Mesendoderm (in vitro differentiated cells): ENCODE measurements at regions not wholly inside any gene's neighbourhood (a gene's known extent, or its start where the extent isn't known, plus 50 kb on each side); places are given as distances from the start of the nearest gene placed in this dataset.
"Not testable (repeated sequence)": the region's sequence is repeated elsewhere in the genome, so short reads cannot be mapped to it uniquely, and the experiment has no call there.

Experiments
- DNase-seq: peaks from one replicate; pipeline ENCODE4 v3.0.0; 2013
- H2AK5ac ChIP-seq: 2 replicates; pipeline ENCODE4 v1.6.1; 2013; ENCODE audit warnings: low read length, inconsistent platforms
- H2BK120ac ChIP-seq: 2 replicates; pipeline ENCODE4 v1.6.1; 2013; ENCODE audit warnings: low read depth, mild to moderate bottlenecking, low read length, moderate library complexity, mixed read lengths
- H2BK15ac ChIP-seq: replicated peaks from 2 replicates; pipeline ENCODE4 v1.6.1; 2013; ENCODE audit warnings: low read depth, mild to moderate bottlenecking, moderate library complexity
- H2BK5ac ChIP-seq: 2 replicates; pipeline ENCODE4 v1.6.1; 2013; ENCODE audit warnings: low read length, inconsistent platforms
- H3K18ac ChIP-seq: 2 replicates; pipeline ENCODE4 v1.6.1; 2013; ENCODE audit warnings: mild to moderate bottlenecking, low read length, mixed read lengths
- H3K23ac ChIP-seq: one replicate; pipeline ENCODE4 v1.6.1; 2013; ENCODE audit warnings: low read length
- H3K27ac ChIP-seq: 2 replicates; pipeline ENCODE4 v1.5.1; 2013; ENCODE audit warnings: low read depth, mild to moderate bottlenecking, inconsistent platforms, low read length, moderate library complexity
- H3K27me3 ChIP-seq: 2 replicates; pipeline ENCODE4 v1.6.1; 2013; ENCODE audit warnings: low read length, control low read depth, mild to moderate bottlenecking, inconsistent platforms; ENCODE audit not compliant: insufficient read depth, poor library complexity
- H3K36me3 ChIP-seq: 2 replicates; pipeline ENCODE4 v1.6.1; 2013; ENCODE audit warnings: low read length, inconsistent platforms; ENCODE audit not compliant: control insufficient read depth, insufficient read depth
- H3K4ac ChIP-seq: one replicate; pipeline ENCODE4 v1.6.1; 2013; ENCODE audit warnings: low read depth, mild to moderate bottlenecking, low read length, moderate library complexity
- H3K4me1 ChIP-seq: 2 replicates; pipeline ENCODE4 v1.6.1; 2013; ENCODE audit warnings: low read depth, low read length, inconsistent platforms; ENCODE audit not compliant: control insufficient read depth
- H3K4me2 ChIP-seq: 2 replicates; pipeline ENCODE4 v1.6.1; 2013; ENCODE audit warnings: low read length
- H3K4me3 ChIP-seq: 2 replicates; pipeline ENCODE4 v1.5.1; 2013; ENCODE audit warnings: mild to moderate bottlenecking, low read length
- H3K56ac ChIP-seq: one replicate; pipeline ENCODE4 v1.6.1; 2013; ENCODE audit warnings: low read length
- H3K79me1 ChIP-seq: 2 replicates; pipeline ENCODE4 v1.6.1; 2013; ENCODE audit warnings: low read length, inconsistent platforms
- H3K79me2 ChIP-seq: 2 replicates; pipeline ENCODE4 v1.6.1; 2013; ENCODE audit warnings: mild to moderate bottlenecking, low read length; ENCODE audit not compliant: control insufficient read depth, insufficient read depth
- H3K9ac ChIP-seq: 2 replicates; pipeline ENCODE4 v1.6.1; 2013; ENCODE audit warnings: low read length, inconsistent platforms
- H4K5ac ChIP-seq: one replicate; pipeline ENCODE4 v1.6.1; 2013; ENCODE audit warnings: low read length
- H4K8ac ChIP-seq: one replicate; pipeline ENCODE4 v1.6.1; 2013; ENCODE audit warnings: low read depth, mild to moderate bottlenecking, control low read depth, low read length, moderate library complexity
- WGBS: extraction: QIAGEN DNeasy Blood & Tissue Kit; methylation state at CpG from one replicate; pipeline ENCODE4 v1.1.7; 2013; ENCODE audit warnings: low lambda C conversion rate, missing lambda C conversion rate; ENCODE audit not compliant: insufficient coverage; ENCODE audit errors: extremely low coverage; 5-methylcytosine and 5-hydroxymethylcytosine counted together

DNA sequence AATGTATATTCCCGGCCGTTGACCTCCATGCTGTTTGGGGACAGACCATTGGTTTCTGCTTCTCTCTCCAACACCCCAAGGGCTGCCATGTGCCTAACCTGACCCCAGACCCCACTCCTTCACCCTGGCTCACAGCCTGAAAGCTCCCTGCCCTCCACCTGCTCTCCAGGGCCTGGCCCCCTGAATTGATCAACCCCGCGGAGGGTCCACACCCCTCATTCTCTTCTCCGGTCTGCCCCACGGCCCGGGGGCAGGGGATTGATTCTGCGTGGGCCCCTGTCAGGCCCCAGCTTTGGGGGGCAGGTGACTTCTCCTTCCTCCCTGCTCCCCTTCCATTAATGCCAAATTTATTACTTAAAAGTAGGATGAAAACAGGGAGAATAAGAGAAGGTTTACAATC lies 113.3 kb downstream of the CRLF3 start:
- H3K79me2 ChIP-seq = peaks cover 63% of the 10 kb centered on the region
- H3K4ac ChIP-seq, H3K4me1 ChIP-seq, H2BK5ac ChIP-seq, H3K36me3 ChIP-seq, H3K27ac ChIP-seq, H3K27me3 ChIP-seq, H3K18ac ChIP-seq, H2AK5ac ChIP-seq, H2BK15ac ChIP-seq, H3K79me1 ChIP-seq, DNase-seq, H3K23ac ChIP-seq, H3K4me3 ChIP-seq, H4K8ac ChIP-seq, H4K5ac ChIP-seq, H2BK120ac ChIP-seq: not testable (repeated sequence)
- no CpG with 5 or more reads among the region's 8 CpGs for WGBS
- peak overlapping the region; percentile 83 for H3K9ac ChIP-seq
- peak overlapping the region; percentile 2 for H3K4me2 ChIP-seq
- H3K56ac ChIP-seq = peak overlapping the region; percentile 90

DNA sequence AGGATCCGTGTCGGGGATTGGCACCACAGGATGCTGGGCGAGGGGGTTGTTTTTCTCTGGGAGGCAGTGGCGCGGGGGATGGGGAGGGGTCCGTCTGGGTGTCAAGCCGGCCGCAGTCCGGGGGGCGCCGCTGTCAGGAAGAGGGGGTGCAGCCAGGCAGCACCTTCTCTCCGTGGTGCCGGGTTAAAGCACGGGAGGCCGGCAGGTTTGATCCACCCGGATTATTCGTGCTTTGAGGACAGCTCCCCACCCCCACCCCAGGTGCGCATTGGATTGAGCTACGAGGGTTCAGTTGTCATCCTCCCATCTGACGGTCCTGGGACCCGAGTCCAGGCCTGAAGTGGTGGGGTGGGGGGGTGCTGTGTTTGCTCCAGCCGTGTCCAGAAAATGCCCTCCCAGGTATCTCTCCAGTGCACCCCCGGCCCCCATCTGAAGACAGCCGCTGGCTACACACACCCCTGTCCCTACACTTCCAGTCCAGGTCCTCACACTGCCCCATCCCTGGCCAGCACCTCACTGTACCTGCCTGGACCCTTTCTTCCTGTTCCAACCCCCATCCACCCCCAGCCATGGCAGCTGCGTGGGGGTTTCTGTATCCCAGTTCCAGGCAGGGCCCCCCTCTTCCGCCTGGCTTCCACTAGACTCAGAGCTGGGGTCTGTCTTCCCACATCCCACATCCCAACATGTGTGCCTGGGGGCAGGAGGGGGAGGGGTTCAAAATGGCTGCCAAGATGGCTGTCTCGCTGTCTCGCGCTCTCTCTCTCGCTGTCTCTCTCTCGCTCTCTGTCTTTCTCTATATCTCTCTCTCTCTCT lies 114.0 kb downstream of the CRLF3 start:
- Histone ChIP-seq H3K4me3 (peak overlapping the region; percentile 61), H3K56ac (peak overlapping the region; percentile 90), H2BK5ac (peak overlapping the region; percentile 76), H3K4me2 (peak overlapping the region; percentile 73), H3K27ac (peak overlapping the region; percentile 51), H3K18ac (peak overlapping the region; percentile 72), H3K79me2 (peaks cover 58% of the 10 kb centered on the region), H3K9ac (peak overlapping the region; percentile 83)
- not testable (repeated sequence) for H3K79me1 ChIP-seq, H3K27me3 ChIP-seq, H3K36me3 ChIP-seq, DNase-seq, H2AK5ac ChIP-seq, H4K8ac ChIP-seq, H2BK15ac ChIP-seq, H4K5ac ChIP-seq, H3K23ac ChIP-seq, H3K4me1 ChIP-seq, H2BK120ac ChIP-seq, H3K4ac ChIP-seq
- no CpG with 5 or more reads among the region's 31 CpGs for WGBS

DNA sequence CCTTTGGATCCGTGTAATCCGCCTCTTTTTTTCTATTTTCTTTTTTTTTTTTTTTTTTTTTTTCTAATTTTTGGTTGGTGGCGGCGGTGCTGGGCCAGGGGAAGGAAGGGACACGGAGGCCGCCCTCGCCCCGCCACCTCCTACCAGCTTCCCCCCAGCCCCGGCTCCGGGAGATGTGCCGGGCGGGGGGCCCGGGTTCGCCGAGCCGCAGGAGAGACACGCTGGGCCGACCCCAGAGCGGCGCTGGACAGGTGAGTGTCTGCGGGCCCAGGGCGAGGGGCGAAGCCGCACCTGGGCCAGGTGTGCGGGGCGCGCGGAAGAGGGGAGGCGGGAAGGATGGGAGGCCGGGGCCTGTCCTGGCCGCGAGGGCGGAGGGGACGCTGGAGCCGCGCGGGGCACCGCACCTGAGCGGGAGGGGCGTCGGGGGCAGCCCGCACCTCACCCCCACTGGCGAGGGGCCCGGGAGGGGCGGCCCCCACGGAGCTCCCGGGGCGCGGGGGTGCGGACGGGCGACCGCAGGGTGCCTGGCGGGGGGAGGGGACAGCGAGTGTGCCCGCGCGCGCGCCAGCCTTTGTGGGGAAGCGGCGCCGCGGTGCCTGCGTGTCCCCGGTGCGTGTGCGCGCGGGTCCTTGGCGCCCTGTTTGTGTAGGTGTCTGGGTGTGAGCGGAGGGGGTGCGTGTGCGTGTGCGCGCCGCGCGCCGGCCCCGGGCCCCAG lies 114.8 kb downstream of the CRLF3 start:
- peak overlapping the region; percentile 51 for H3K27ac ChIP-seq
- H2AK5ac ChIP-seq, H4K8ac ChIP-seq, H2BK120ac ChIP-seq, H3K4me2 ChIP-seq, H3K36me3 ChIP-seq, H2BK15ac ChIP-seq, H2BK5ac ChIP-seq, H3K27me3 ChIP-seq, H4K5ac ChIP-seq, H3K23ac ChIP-seq, DNase-seq, H3K79me1 ChIP-seq, H3K4me1 ChIP-seq: not testable (repeated sequence)
- peak overlapping the region; percentile 61 for H3K4me3 ChIP-seq
- H3K18ac ChIP-seq = peak overlapping the region; percentile 72
- peak overlapping the region; percentile 86 for H3K4ac ChIP-seq
- peaks cover 51% of the 10 kb centered on the region for H3K79me2 ChIP-seq
- H3K56ac ChIP-seq = peak overlapping the region; percentile 90
- H3K9ac ChIP-seq = peak overlapping the region; percentile 83
- WGBS = no CpG with 5 or more reads among the region's 81 CpGs

DNA sequence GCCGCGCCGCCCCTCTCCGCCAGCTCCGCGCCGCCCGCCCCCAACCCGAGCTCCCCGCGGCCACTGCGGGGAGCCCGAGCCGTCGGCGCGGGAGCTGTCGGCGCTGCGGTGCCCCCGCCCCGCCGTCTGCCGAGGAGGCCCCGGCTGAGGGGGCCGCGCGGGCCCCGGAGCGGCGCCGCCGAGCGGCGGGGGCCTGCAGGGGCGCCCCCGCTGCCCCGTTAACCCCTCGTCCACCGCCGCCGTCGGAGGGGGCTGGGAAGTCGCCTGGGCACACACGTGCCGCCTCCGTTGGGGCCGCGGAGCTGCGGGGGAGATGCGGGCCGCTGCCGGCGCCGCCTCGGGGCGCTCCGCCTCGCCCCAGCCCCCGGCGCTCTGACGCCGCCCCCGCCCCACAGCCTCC lies 115.4 kb downstream of the CRLF3 start:
- H3K4me1 ChIP-seq, H3K79me1 ChIP-seq, H3K27me3 ChIP-seq, H3K4me2 ChIP-seq, H2BK120ac ChIP-seq, H2BK15ac ChIP-seq, H3K23ac ChIP-seq, H3K36me3 ChIP-seq, H4K8ac ChIP-seq, H2AK5ac ChIP-seq, DNase-seq, H2BK5ac ChIP-seq, H4K5ac ChIP-seq: not testable (repeated sequence)
- WGBS = no CpG with 5 or more reads among the region's 64 CpGs
- H3K9ac ChIP-seq = peak overlapping the region; percentile 92
- H3K18ac ChIP-seq = peak overlapping the region; percentile 85
- peak overlapping the region; percentile 82 for H3K4ac ChIP-seq
- H3K56ac ChIP-seq = peak overlapping the region; percentile 74
- H3K79me2 ChIP-seq = peaks cover 45% of the 10 kb centered on the region
- H3K4me3 ChIP-seq = peak overlapping the region; percentile 36
- H3K27ac ChIP-seq = peak overlapping the region; percentile 87

DNA sequence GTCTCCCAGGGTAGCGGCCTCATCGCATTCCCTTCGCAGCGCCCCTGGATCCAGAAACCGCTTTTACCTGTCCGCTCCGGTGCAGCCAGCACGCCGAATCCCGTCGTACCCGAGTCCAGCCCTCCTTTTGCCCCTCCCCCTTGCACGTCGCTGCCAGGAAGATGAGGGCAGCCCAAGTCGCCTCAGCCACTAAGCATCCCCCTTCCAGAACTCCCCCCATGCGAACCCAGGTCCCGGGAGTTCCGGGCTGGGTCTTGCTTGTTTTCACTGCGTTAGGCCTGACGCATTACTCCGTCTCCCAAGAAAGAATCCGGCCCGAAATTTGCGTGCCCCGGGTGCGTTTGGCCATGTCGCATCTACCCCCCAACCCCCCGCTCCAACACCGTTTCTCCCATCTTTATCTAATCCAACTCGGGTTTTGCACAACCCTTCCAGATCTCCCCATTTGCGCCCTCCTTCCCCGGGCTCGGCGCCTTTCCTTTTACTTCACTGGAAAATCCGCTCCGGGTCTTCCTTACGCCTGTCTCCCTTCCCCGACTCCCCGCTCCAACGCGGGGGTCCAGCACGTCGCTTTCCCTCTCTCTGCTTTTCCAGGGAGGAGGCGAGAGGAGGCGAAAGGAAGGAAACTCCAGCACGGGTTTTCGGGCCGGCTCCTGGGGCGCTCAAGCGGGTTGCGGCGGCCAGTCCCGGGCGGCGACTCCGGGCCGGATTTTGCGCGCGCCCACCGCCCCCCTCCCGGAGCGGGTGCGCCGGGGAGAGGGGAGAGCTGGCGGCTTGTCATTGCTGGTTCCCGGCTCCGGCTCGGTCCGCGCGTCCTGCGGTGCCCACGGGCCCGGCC lies 116.0 kb downstream of the CRLF3 start:
- no CpG with 5 or more reads among the region's 75 CpGs for WGBS
- not testable (repeated sequence) for H2BK120ac ChIP-seq

More for the DNA sequence above, 116.0 kb downstream of the CRLF3 start:
- H2BK5ac ChIP-seq, H2AK5ac ChIP-seq, H3K27me3 ChIP-seq, H3K23ac ChIP-seq, H3K4ac ChIP-seq, H3K36me3 ChIP-seq, H3K4me1 ChIP-seq, H3K79me1 ChIP-seq, H4K8ac ChIP-seq, H4K5ac ChIP-seq, H2BK15ac ChIP-seq: not testable (repeated sequence)
- Histone ChIP-seq H3K18ac (peak overlapping the region; percentile 94), H3K4me2 (peak overlapping the region; percentile 50), H3K4me3 (peak overlapping the region; percentile 79), H3K9ac (peak overlapping the region; percentile 92), H3K56ac (peak overlapping the region; percentile 91), H3K79me2 (peaks cover 39% of the 10 kb centered on the region), H3K27ac (peak overlapping the region; percentile 98)
- DNase-seq = peak; percentile 99
